H1 (cell line): ENCODE measurements at regions not wholly inside any gene's neighbourhood (a gene's known extent, or its start where the extent isn't known, plus 50 kb on each side); places are given as distances from the start of the nearest gene placed in this dataset.

Source experiments
- CTCF ChIA-PET: fragments of 300-600 bp; sonication (Branson Sonifier 250); formaldehyde crosslinking; loops from one replicate; lab custom pipeline; 2021; ENCODE audit not compliant: partially characterized antibody; lab: Charles Lee
- POLR2A ChIA-PET: fragments of 300-600 bp; sonication (Branson Sonifier 250); formaldehyde crosslinking; loops from one replicate; lab custom pipeline; 2021; ENCODE audit warnings: inconsistent platforms; ENCODE audit not compliant: partially characterized antibody; lab: Charles Lee
- DNase-seq, 2 experiments: peaks; one replicate each; pipeline versions ENCODE4 v3.0.0 to v3.0.0-alpha.2; 2010 to 2022; ENCODE audit warnings: low spot score in 2 of 2, low read depth in 1 of 2, mixed read lengths in 1 of 2
- FAIRE-seq: peaks from 2 replicates; lab custom pipeline; 2011; peaks lifted over from hg19 to GRCh38; lab: Jason Lieb, UNC
- H2AFZ ChIP-seq: 2 replicates; pipeline ENCODE4 v1.8.1; 2012; ENCODE audit warnings: low read length, inconsistent platforms
- H2AK5ac ChIP-seq: 2 replicates; pipeline ENCODE4 v1.6.1; 2013; ENCODE audit warnings: low read depth, low read length
- H2BK120ac ChIP-seq: replicated peaks from 2 replicates; pipeline ENCODE3; 2013; ENCODE audit warnings: low read depth, low read length, inconsistent platforms
- H2BK12ac ChIP-seq: 2 replicates; pipeline ENCODE4 v1.6.1; 2013; ENCODE audit warnings: low read depth, low read length
- H2BK15ac ChIP-seq: 2 replicates; pipeline ENCODE4 v1.6.1; 2013; ENCODE audit warnings: low read length
- H2BK20ac ChIP-seq: 2 replicates; pipeline ENCODE4 v1.6.1; 2013; ENCODE audit warnings: low read length
- H2BK5ac ChIP-seq: 2 replicates; pipeline ENCODE4 v1.6.1; 2013; ENCODE audit warnings: low read depth, low read length
- H3K14ac ChIP-seq: 2 replicates; pipeline ENCODE4 v1.6.1; 2013; ENCODE audit warnings: inconsistent platforms; ENCODE audit not compliant: insufficient read length
- H3K18ac ChIP-seq: 2 replicates; pipeline ENCODE4 v1.6.1; 2013; ENCODE audit warnings: low read length; ENCODE audit errors: extremely low read depth
- H3K23ac ChIP-seq: 2 replicates; pipeline ENCODE4 v1.6.1; 2013; ENCODE audit warnings: inconsistent platforms; ENCODE audit not compliant: insufficient read length
- H3K23me2 ChIP-seq: 2 replicates; pipeline ENCODE4 v1.6.1; 2013; ENCODE audit warnings: low read depth, low read length
- H3K27ac ChIP-seq: 2 replicates; pipeline ENCODE4 v1.6.1; 2011; ENCODE audit warnings: low read depth, low read length, inconsistent platforms
- H3K27me3 ChIP-seq, 4 experiments: replicated peaks in 1 of 4; 1 replicate in 1 of 4; 2 replicates in 3 of 4; pipeline versions ENCODE4 v1.6.1 to v1.8.1; 2011 to 2013; ENCODE audit warnings: low read length in 3 of 4, mild to moderate bottlenecking in 3 of 4, inconsistent platforms in 2 of 4, mixed read lengths in 2 of 4, moderate library complexity in 1 of 4; ENCODE audit not compliant: control insufficient read depth in 3 of 4, insufficient read depth in 3 of 4; ENCODE audit errors: extremely low read depth in 1 of 4
- H3K36me3 ChIP-seq, 4 experiments: 2 replicates each; pipeline versions ENCODE4 v1.6.1 to v1.8.1; 2011 to 2013; ENCODE audit warnings: mild to moderate bottlenecking in 4 of 4, low read length in 3 of 4, moderate library complexity in 2 of 4, control low read depth in 1 of 4, inconsistent platforms in 1 of 4; ENCODE audit not compliant: insufficient read depth in 4 of 4, control insufficient read depth in 2 of 4
- H3K4ac ChIP-seq: replicated peaks from 2 replicates; pipeline ENCODE3; 2013; ENCODE audit warnings: low read length, low read depth, mixed read lengths, inconsistent platforms; ENCODE audit not compliant: insufficient read length
- H3K4me1 ChIP-seq, 4 experiments: replicated peaks in 1 of 4; 1 replicate in 1 of 4; 2 replicates in 3 of 4; pipeline versions ENCODE4 v1.6.1 to v1.8.1; 2011 to 2013; ENCODE audit warnings: low read length in 3 of 4, inconsistent platforms in 2 of 4, mixed read lengths in 1 of 4; ENCODE audit not compliant: insufficient read depth in 4 of 4, control insufficient read depth in 3 of 4
- H3K4me2 ChIP-seq, 2 experiments: 2 replicates each; pipeline versions ENCODE4 v1.6.1 to v1.8.1; 2011 to 2013; ENCODE audit warnings: low read depth in 2 of 2, low read length in 2 of 2, control low read depth in 1 of 2, inconsistent platforms in 1 of 2, mild to moderate bottlenecking in 1 of 2; ENCODE audit not compliant: insufficient read depth in 1 of 2
- H3K4me3 ChIP-seq, 4 experiments: fragments of 200-600, 300-600 bp in 1 of 4; sonication (generic), shearing (Covaris generic), sonication (Bioruptor Twin) in 1 of 4; 2 replicates each; pipeline versions ENCODE4 v1.5.1 to v1.8.1; 2011 to 2016; ENCODE audit warnings: low read length in 4 of 4, low read depth in 3 of 4, control low read depth in 2 of 4, inconsistent platforms in 2 of 4, mild to moderate bottlenecking in 2 of 4, mixed read lengths in 1 of 4, moderate library complexity in 1 of 4; ENCODE audit not compliant: insufficient read depth in 2 of 4; ENCODE audit errors: extremely low read depth in 1 of 4
- H3K56ac ChIP-seq: replicated peaks from 2 replicates; pipeline ENCODE3; 2013; ENCODE audit warnings: low read depth, mild to moderate bottlenecking, mixed read lengths, low read length, inconsistent platforms; ENCODE audit not compliant: insufficient read length
- H3K79me1 ChIP-seq: 2 replicates; pipeline ENCODE4 v1.6.1; 2013; ENCODE audit warnings: low read depth, low read length, control low read depth
- H3K79me2 ChIP-seq, 2 experiments: 2 replicates each; pipeline versions ENCODE4 v1.6.1 to v1.8.1; 2012 to 2013; ENCODE audit warnings: low read length in 2 of 2, mild to moderate bottlenecking in 2 of 2, inconsistent platforms in 1 of 2; ENCODE audit not compliant: insufficient read depth in 2 of 2, control insufficient read depth in 1 of 2
- H3K9ac ChIP-seq, 4 experiments: replicated peaks in 1 of 4; 1 replicate in 1 of 4; 2 replicates in 3 of 4; pipeline versions ENCODE4 v1.6.1 to v1.8.1; 2011 to 2013; ENCODE audit warnings: low read depth in 3 of 4, low read length in 3 of 4, control low read depth in 2 of 4, mild to moderate bottlenecking in 2 of 4, moderate library complexity in 2 of 4, inconsistent platforms in 1 of 4; ENCODE audit errors: extremely low read depth in 1 of 4
- H3K9me3 ChIP-seq, 2 experiments: 2 replicates each; pipeline versions ENCODE4 v1.6.1 to v1.8.1; 2012 to 2013; ENCODE audit warnings: mild to moderate bottlenecking in 2 of 2, moderate library complexity in 2 of 2, control low read depth in 1 of 2, inconsistent platforms in 1 of 2, low read depth in 1 of 2, low read length in 1 of 2, mixed read lengths in 1 of 2; ENCODE audit not compliant: insufficient read depth in 2 of 2
- H4K20me1 ChIP-seq, 2 experiments: replicated peaks in 1 of 2; 2 replicates each; pipeline versions ENCODE3 to v1.8.1; 2011 to 2013; ENCODE audit warnings: inconsistent platforms in 2 of 2, low read length in 2 of 2, mild to moderate bottlenecking in 1 of 2; ENCODE audit not compliant: insufficient read depth in 2 of 2, control insufficient read depth in 1 of 2
- H4K5ac ChIP-seq: 2 replicates; pipeline ENCODE4 v1.6.1; 2013; ENCODE audit warnings: low read length, low read depth, mixed read lengths, inconsistent platforms; ENCODE audit not compliant: insufficient read length
- H4K8ac ChIP-seq: 2 replicates; pipeline ENCODE4 v1.8.0; 2013; ENCODE audit warnings: mild to moderate bottlenecking, moderate library complexity, low read length, inconsistent platforms; ENCODE audit not compliant: insufficient read depth; ENCODE audit errors: extremely low read depth
- H4K91ac ChIP-seq: replicated peaks from 2 replicates; pipeline ENCODE3; 2013; ENCODE audit warnings: low read length, mixed read lengths, inconsistent platforms; ENCODE audit not compliant: insufficient read length
- BCL11A ChIP-seq, 2 experiments: IDR thresholded peaks; one replicate each; pipeline ENCODE4 v1.6.1; 2011; ENCODE audit warnings: low read depth in 2 of 2, low read length in 2 of 2, mild to moderate bottlenecking in 2 of 2
- CHD1 ChIP-seq: IDR thresholded peaks from 2 replicates; pipeline ENCODE4 v1.6.1; 2012; ENCODE audit warnings: low read depth, low read length, improper control_type of control experiment
- EP300 ChIP-seq, 2 experiments: IDR thresholded peaks; 1 replicate in 1 of 2; 2 replicates in 1 of 2; pipeline ENCODE4 v1.6.1; 2011 to 2012; ENCODE audit warnings: low read depth in 2 of 2, low read length in 2 of 2, mild to moderate bottlenecking in 2 of 2, borderline replicate concordance in 1 of 2, inconsistent platforms in 1 of 2, moderate library complexity in 1 of 2
- EZH2 ChIP-seq: fragments of 200-600 bp; sonication (generic); IDR thresholded peaks from 2 replicates; pipeline ENCODE4 v1.7.1; 2012; ENCODE audit warnings: low read depth, mild to moderate bottlenecking, moderate library complexity, low read length, inconsistent platforms; ENCODE audit not compliant: severe bottlenecking
- KDM5A ChIP-seq: fragments of 200-600 bp; IDR thresholded peaks from 2 replicates; pipeline ENCODE4 v1.7.1; 2012; ENCODE audit warnings: mild to moderate bottlenecking, low read length, inconsistent platforms, mixed read lengths
- MAFK ChIP-seq: IDR thresholded peaks from 2 replicates; pipeline ENCODE4 v1.6.1; 2012; ENCODE audit warnings: low read depth, mild to moderate bottlenecking, improper control_type of control experiment, low read length
- SP1 ChIP-seq: IDR thresholded peaks from 2 replicates; pipeline ENCODE4 v1.6.1; 2011; ENCODE audit warnings: low read depth, low read length
- TAF1 ChIP-seq: IDR thresholded peaks from 2 replicates; pipeline ENCODE4 v1.6.1; 2011; ENCODE audit warnings: mild to moderate bottlenecking, low read depth, low read length
- TAF7 ChIP-seq: optimal IDR thresholded peaks from 2 replicates; pipeline ENCODE3; 2011; ENCODE audit warnings: low read depth, mild to moderate bottlenecking, inconsistent platforms, low read length, moderate library complexity, borderline replicate concordance
- TCF12 ChIP-seq: IDR thresholded peaks from 2 replicates; pipeline ENCODE4 v1.6.1; 2011; ENCODE audit warnings: low read depth, mild to moderate bottlenecking, low read length
- WGBS, 2 experiments: shearing (Covaris generic) in 1 of 2; methylation state at CpG; one replicate each; pipeline versions ENCODE4 v1.1.6 to v1.1.7; 2013 to 2015; ENCODE audit warnings: low lambda C conversion rate in 2 of 2, mixed read lengths in 2 of 2, inconsistent platforms in 1 of 2, low coverage in 1 of 2, missing lambda C conversion rate in 1 of 2; ENCODE audit not compliant: insufficient replicate concordance in 2 of 2, insufficient coverage in 1 of 2, insufficient read length in 1 of 2; ENCODE audit errors: extremely low coverage in 1 of 2, missing lambda C conversion rate in 1 of 2; 5-methylcytosine and 5-hydroxymethylcytosine counted together

DNA sequence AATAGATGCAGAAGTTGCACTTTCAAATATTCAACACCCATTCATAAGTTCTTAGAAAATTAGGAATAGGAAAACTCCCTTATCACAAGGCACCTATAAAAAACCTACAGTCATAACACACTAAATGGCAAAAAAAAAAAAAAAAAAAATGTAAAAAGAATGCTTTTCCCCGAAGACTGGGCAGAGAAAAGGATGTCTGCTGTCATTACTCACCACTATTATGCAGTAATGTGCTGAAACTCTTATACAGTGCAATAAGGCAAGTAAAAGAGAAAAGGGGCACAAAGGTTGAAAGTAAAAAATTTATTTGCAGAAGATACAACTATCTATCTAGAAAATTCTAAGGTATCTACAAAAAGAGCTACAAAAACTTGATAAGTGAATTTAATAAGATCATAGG is 607.8 kb upstream of the ARID1B start:
- H4K8ac ChIP-seq: no peak overlapping the region
- no peak overlapping the region for H3K18ac ChIP-seq
- H3K4me3 ChIP-seq: no peak overlapping the region
- H2BK20ac ChIP-seq: no peak overlapping the region
- H3K23me2 ChIP-seq: no peaks in the 10 kb centered on the region
- H3K4me1 ChIP-seq: 0 out of 7 replicates have a peak, but pooled peaks cover 0 to 2% (median 0%) of the 10 kb centered on the region in 4 experiments
- H3K23ac ChIP-seq: no peak overlapping the region
- H4K91ac ChIP-seq: no peak overlapping the region
- peaks cover 0 to under 1% (median 0%) of the 10 kb centered on the region in 4 experiments; a peak in 3 of 7 replicates for H3K27me3 ChIP-seq
- H3K9me3 ChIP-seq: no peaks in the 10 kb centered on the region
- H3K4ac ChIP-seq: no peak overlapping the region
- H2BK15ac ChIP-seq: no peak overlapping the region
- no peak overlapping the region for H2BK12ac ChIP-seq
- WGBS, 2 experiments: no CpG with 5 or more reads among the region's 1 CpG
- no peaks in the 10 kb centered on the region for H3K79me1 ChIP-seq
- DNase-seq (no peak), FAIRE-seq (no peak)
- no peak overlapping the region for H4K5ac ChIP-seq
- H2BK5ac ChIP-seq: no peak overlapping the region
- H3K79me2 ChIP-seq: no peaks in the 10 kb centered on the region
- no peak overlapping the region for H2AFZ ChIP-seq
- H2BK120ac ChIP-seq: no peak overlapping the region
- no peak overlapping the region for H3K9ac ChIP-seq
- TF ChIP-seq CHD1: no peak
- no peak for TF ChIP-seq EP300 (IDR thresholded peaks at IDR 0.05; ENCODE audit: borderline replicate concordance in 1 of 2, low read depth in 2 of 2, low read length in 2 of 2)
- no peak for TF ChIP-seq SP1
- TF ChIP-seq KDM5A: no peak
- no peak for TF ChIP-seq MAFK
- TF ChIP-seq TAF1: no peak
- no peak for TF ChIP-seq EZH2
- TF ChIP-seq TCF12: no peak
- no peak for TF ChIP-seq BCL11A (IDR thresholded peaks at IDR 0.05; ENCODE audit: low read depth in 2 of 2, low read length in 2 of 2)
- TF ChIP-seq TAF7: no peak
- H4K20me1 ChIP-seq: no peaks in the 10 kb centered on the region
- H3K36me3 ChIP-seq: no peaks in the 10 kb centered on the region
- ChIA-PET CTCF (no interaction called here), POLR2A (no interaction called here)
- H3K56ac ChIP-seq: no peak overlapping the region
- H2AK5ac ChIP-seq: no peak overlapping the region
- no peak overlapping the region for H3K27ac ChIP-seq
- H3K14ac ChIP-seq: no peak overlapping the region
- no peak overlapping the region for H3K4me2 ChIP-seq
